IPS-18c (cell line): ENCODE measurements at regions not wholly inside any gene's neighbourhood (a gene's known extent, or its start where the extent isn't known, plus 50 kb on each side); places are given as distances from the start of the nearest gene placed in this dataset.

Experiments
- H3K4me3 ChIP-seq: 2 replicates; pipeline ENCODE4 v1.7.0; 2013; ENCODE audit warnings: low read depth, mild to moderate bottlenecking, low read length, moderate library complexity; ENCODE audit not compliant: insufficient read depth
- H3K9me3 ChIP-seq: one replicate; pipeline ENCODE4 v1.6.1; 2013; ENCODE audit warnings: mild to moderate bottlenecking, low read length, moderate library complexity; ENCODE audit not compliant: control insufficient read depth, insufficient read depth

DNA sequence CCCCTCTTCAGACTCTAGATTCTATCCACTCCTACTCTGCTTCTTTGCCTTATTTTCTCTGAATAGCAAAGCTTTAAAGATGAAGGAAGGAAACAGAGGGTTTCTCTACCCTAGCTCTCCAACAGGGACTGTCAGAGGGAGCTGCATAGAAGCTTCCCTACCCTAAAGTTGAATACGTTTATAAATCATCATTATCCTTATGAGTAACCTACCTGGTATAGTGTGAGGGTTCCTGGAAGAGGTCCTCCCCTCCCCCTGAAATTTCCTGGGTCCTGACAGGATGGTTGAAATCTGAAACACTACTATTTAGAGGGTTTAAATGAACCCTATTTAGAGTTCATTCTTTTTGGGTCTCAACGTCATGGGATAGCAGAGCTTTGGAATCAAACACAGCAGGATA is 187.0 kb upstream of the RBPJ start:
- Histone ChIP-seq H3K4me3 (no peak overlapping the region), H3K9me3 (no peaks in the 10 kb centered on the region)

DNA sequence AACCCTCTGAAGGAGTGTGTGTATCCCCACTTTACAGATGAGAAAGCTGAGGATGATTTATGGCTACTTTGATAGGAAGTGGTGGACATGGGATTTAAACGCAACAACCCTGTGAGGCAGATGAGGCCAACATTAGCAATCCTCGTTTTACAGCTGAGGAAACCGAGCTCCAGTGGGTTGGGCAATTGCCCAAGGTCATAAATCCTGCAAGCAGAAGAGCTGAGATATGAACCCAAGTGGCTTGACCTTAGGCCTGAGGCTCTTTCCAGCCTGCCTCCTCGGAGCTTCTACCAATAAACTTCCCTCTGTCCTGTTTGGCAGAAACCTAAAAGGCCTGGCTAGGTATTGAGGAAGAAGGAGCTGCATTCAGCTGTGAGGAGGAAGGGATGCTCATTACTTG is 185.5 kb upstream of the RBPJ start:
- H3K4me3 ChIP-seq: no peak overlapping the region
- H3K9me3 ChIP-seq: no peaks in the 10 kb centered on the region

DNA sequence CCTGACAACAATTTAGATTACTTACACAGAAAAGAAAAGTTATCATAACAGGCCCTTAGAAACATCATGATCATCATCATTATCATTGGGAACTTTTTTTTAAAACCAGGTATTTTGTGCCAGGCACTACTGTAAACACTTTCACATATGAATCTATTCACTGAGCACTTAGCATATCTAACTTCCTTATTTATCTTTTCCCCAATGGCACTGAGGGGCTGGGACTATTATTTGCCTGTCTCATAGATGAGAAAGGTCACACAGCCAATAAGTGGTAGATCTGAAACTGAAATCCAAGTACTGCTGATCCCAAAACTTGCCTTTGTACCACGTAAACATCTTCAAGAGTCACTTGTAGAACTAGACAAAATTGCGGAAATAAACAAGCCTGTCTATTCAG is 184.2 kb upstream of the RBPJ start:
- H3K9me3 ChIP-seq: no peaks in the 10 kb centered on the region
- no peak overlapping the region for H3K4me3 ChIP-seq

DNA sequence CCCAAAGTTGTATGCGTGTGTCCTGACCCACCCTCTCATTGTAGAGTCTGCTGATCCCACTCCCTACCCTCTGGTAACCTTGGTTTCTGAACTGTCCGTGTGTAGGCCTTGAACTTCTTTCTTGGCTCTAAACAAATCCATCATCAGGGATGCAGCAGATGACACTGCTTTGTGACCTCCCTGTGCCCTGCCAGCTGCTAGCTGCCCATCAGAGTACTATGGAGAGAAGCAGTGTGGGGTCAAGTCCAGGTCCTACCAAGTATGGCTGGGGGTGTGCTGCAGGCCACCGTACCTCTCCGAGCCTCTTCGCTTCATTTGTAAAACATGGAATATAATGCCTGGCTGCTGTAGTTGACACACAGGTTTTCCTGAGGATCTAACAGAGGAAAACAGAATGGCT is 183.5 kb upstream of the RBPJ start:
- Histone ChIP-seq H3K9me3 (no peaks in the 10 kb centered on the region), H3K4me3 (no peak overlapping the region)

DNA sequence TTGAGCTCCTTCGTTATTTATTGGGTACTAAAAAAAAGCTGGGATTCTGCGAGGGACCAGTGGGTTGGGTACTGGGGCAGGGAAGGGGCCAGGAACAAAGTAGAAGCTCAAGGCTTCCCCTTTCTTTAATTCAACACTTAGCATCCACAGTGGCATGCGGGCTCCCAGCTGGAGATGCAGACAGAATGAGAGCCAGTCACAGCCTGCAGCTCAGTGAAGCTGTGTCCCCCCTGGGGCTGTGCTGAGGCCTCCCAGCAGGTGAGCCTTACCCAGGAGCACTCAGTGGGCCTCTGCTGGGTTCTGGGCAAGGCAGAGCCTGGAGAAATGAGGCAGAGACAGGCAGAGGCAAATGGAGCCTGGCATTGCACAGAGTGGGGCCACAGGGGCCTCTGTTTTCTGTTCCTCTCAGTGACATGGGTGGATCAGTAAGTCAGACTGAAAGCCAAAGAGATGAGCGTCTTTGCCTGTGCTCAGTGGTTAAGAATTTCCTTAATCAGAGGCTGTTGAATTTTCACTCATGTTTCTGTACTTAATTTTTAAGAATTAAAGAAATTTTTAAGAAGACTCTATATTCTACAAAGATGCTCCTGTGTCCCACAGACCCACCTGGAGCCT is 181.4 kb upstream of the RBPJ start:
- Histone ChIP-seq H3K9me3 (no peaks in the 10 kb centered on the region), H3K4me3 (no peak overlapping the region)

DNA sequence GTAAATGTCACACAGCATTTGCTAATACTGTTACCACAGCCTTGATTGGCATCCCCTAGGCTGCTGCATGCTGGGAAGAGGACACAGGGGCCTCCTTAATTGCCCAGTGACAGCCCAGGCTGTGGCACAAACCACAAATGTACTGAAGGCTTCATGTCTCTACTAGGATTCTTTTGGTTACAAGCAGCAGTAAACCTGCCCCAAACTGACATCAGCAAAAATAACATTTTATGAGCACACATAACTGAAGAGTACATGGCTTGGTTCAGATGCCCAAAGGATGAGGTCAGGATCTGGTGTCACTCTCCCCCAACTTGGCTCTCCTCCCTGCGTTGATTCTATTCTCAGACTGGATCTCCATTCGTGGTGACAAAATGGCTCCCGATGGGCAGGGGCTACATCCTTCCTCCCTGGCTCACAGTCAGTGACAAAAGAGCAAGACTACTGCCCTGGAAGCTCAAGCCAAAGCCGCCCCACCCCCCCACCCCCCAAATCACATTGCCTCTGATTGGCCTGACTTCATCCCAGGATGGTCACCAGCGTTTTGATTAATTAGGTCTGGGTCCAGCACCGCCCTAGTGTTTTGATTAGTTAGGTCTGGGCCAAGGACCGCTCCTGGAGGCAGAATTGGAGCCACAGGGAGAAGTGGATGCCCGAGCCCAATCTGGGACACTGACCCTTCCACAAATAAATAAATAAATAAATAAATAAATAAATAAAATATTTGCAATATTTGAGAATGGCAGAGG is 180.5 kb upstream of the RBPJ start:
- H3K9me3 ChIP-seq: no peaks in the 10 kb centered on the region
- H3K4me3 ChIP-seq: no peak overlapping the region

DNA sequence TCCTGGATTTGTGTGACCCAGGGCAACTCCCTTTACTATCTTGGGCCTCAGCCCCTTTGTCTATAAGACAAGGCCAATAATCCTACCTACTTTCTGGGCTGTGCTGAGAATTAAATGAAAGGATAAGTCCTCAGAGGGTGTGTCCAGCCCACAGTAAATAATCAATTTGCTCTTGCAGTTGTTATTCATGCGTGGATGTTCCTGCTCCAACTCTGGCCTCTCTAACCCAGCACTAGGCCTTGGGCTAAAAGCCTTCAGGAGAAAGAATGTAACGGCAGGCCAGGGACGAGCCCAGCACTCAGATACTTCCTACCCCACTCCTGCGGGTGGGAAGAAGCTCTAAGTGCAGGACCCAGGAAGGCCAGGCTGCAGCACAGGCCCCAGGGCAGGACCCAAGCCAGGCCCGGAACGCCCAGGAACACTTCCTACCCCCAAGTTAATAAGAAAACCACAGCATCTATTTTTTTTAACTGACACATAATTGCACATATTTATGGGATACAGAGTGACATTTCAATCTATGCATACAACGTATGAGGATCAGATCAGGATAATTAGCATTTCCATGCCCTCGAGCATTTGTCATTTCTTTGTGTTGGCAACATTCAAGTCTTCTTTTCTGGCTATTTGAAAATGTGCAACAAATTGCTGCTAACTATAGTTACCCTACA is 179.6 kb upstream of the RBPJ start:
- Histone ChIP-seq H3K4me3 (no peak overlapping the region), H3K9me3 (no peaks in the 10 kb centered on the region)

DNA sequence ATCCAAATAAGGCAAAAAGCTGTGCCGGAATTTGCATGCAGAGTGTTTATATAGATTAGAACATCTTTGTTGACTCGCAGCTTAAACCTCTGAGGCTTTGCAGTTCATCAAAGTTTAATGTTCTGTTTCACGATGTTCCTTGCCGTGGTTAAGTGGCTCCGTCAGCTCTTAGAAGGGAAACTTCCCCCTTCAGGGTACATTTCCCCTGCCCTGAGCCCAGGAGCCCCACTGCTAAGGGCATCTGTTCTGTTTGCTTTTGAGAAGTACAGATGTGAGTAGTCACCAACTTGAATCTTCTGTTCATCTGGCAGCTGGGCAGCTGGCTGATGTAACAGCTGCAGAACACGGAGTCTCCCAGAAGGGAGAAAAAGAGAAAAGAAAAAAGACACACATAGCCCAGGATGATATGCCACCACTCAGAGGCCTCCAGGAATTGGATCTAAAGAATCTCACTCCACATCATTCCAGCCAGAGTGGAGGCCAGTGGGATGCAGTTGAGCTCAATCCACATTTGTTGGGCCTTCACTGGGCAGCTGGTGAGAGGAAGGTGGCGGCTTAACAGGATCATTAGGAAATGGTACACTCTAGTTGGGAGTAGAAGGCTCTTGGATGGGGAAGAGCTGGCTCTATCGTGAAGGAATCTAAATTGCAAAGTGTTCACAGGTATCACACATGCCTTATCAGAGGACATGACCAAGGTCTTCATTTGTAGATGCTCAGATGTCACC is 178.7 kb upstream of the RBPJ start:
- no peak overlapping the region for H3K4me3 ChIP-seq
- no peaks in the 10 kb centered on the region for H3K9me3 ChIP-seq

DNA sequence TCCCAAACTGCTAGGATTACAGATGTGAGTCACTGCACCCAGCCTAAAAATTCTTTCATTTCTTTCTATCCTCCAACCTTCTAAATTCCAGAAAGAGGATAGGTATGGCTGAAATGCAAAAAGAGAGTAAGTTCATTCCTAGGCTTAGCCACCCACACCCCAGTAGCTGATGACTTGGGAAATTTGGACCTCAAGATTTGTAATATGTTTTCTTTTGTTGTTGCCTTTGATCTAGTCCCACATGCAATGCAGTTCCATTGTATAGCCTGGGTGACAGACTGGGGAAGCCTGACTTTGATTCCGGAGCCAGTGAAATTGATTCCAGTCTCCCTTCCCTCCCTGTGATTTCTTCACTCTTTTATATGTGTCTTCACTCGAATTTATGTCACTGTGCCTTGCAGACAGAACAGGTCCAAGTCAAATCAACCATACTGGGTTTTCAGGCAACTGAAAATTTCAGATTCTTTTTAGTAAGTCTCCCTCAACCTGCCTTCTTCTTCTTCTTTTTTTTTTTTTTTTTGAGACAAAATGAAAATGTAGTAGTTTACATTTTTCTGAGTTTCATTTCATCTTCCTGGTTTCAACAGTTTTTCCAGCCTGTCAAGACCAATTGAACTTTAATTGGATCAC is 176.2 kb upstream of the RBPJ start:
- Histone ChIP-seq H3K4me3 (no peak overlapping the region), H3K9me3 (no peaks in the 10 kb centered on the region)

DNA sequence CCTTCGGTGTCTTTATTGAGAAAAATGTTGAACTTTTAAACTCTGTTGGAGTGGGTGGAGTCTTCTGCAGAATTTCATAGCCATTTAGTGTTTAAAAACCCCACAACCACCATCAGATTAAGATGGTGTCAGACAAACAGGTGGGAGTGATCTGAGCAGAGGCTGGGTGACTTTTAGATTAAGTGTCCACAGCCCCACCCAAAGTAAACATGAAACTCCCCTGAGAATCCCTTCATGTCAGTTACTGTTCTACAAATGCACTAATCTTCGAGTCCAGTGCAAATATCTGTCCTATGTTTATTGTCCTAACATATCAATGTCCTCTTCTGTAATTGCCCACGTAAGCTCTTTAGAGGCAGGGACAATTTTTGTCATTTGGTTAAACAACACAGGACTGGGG is 175.6 kb upstream of the RBPJ start:
- no peaks in the 10 kb centered on the region for H3K9me3 ChIP-seq
- no peak overlapping the region for H3K4me3 ChIP-seq

DNA sequence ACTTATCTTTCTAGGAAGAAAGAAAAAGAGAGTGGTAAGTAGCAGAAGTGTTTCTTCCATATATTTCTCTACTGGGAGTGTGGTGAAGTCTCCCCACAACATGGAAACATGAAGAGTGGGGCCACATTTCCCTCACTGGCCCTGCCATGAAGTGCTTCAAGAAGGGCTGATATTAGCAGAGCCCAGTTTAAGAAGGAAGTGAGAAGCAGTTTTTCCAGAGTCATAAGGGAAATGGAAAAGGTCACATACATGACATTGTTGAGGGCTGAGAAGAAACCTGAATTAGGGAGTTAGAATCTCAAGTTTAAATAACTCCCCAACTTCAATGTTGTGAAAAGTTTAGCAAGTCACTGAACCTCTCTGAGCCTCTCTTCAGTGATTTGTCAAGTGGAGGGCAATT is 171.9 kb upstream of the RBPJ start:
- Histone ChIP-seq H3K9me3 (no peaks in the 10 kb centered on the region), H3K4me3 (no peak overlapping the region)

DNA sequence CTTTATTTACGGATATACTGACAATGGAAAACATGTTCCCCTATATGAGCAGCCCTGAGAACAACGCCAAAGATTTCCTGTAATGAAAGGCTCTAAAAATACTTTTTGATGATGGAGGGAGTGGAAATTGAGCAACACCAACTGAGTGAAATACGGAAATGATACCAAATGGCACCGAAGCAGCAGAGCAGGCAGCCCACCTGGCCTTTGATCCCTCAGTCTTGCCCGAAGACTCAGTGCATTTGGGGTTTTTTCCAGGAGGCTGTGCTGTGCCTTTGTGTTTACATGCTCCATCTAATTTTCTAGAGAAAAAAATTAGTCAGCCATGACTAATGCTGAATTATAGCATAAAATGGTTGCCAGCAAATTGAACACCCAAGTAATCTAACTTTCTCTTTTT is 169.9 kb upstream of the RBPJ start:
- H3K4me3 ChIP-seq: no peak overlapping the region
- no peaks in the 10 kb centered on the region for H3K9me3 ChIP-seq

DNA sequence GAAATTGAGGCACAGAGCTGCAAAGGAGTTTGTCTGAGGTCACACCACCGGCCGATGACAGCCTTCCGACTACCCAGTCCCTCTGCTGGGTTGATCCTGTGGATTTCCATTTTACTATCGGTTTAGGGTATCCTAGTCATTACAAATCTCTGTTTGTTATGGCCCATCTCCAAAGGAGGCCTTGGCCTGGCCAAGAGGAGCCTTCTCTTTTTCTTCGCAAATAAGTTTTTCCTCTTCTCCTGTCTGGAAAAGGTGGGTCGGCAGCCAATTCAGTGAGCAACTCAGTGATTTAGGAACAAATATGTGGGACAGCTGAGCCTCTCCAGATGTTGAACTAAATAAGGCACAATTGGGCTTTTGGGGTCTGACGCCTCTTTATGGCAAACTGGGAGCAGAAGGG is 169.2 kb upstream of the RBPJ start:
- Histone ChIP-seq H3K9me3 (no peaks in the 10 kb centered on the region), H3K4me3 (no peak overlapping the region)

DNA sequence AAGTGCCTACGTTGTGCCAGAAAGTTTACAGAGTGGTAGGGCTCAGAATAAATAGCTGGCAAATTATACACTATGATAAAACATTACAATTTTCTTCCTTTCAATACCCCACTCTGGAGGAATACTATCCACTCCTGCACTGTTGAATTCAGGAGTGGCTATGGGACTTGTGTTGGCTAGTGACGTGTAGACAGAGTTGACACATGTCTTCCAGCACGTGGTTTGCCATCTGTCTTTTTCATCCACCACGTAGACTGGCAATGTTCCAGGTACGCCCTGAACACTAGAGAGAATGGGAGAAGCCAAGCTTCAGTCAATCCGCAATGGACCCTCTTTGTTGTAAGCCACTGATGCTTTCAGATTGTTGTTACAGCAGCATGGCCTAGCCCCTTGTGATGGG is 168.8 kb upstream of the RBPJ start:
- no peaks in the 10 kb centered on the region for H3K9me3 ChIP-seq
- H3K4me3 ChIP-seq: no peak overlapping the region

DNA sequence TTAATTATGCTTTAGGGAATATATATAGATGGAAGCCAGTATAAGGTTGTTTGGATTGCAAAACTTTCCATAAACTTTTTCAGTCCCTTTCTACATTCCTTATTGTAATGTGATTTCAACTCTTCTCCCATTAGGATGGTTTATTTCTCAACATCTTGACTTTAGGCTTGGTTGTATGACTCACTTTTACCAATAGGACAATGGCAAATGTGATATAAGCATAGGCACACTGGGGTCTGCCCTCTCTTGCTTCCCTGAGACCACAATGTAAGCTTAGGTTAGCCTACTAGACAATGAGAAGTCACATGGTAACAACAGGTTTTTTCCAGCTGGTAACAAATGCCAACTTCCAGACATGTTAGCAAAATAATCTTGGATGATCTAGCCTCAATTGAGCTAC is 163.3 kb upstream of the RBPJ start:
- H3K4me3 ChIP-seq: no peak overlapping the region
- no peaks in the 10 kb centered on the region for H3K9me3 ChIP-seq

DNA sequence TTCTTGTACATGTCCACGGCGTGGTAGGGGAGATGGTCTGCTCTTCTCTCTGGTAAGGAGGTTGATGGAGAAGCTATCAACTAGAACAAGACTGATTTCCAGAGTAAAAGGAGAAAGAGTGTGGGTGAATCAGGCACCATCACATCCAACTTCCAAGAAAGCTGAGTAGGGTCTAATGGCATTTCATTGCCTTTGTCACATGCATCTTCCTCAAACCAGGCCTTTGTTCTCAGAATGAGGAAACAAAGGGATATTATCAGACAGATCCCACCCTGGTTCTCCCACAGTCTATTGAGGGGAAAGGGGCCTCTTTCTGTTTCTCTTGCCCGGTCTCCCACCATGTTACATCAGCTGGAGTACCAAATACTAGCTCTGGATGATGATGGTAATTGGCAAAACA is 160.2 kb upstream of the RBPJ start:
- H3K4me3 ChIP-seq: no peak overlapping the region
- no peaks in the 10 kb centered on the region for H3K9me3 ChIP-seq

DNA sequence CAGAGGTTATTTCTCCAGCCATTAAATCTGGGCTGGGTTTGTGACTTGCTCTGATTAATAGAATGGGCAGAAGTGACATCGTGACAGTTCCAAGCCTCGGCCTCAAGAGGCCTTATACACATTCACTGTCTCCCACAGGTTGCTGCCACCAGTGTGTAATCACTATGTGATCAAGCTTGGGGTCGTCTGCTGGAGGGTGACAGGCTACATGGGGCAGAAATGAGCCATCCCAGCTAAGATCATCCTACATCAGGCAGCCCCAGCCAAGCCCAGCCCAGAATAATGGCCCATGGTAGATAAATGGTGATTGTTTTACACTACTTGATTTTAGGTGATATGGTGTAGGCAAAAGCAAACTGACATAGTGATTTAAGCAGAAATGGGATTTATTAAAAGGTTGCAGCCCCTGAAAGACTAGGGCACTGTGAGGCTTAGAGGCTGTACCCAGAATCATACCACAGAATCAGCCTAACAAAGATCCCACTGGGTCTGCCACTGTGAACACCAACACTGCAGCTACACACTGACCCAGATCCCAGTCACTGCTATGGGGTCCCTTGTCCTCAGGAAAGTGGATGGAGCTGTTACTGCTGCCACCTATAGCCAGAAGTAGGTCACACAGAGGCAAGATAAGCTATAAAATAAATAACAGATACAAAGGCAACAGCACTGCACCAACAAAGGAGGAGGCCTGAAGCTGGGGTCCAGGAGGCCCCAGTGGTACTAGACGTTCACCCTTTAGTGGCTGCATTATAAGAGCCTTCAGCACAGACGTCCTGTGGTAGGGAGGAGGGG is 159.6 kb upstream of the RBPJ start:
- Histone ChIP-seq H3K4me3 (no peak overlapping the region), H3K9me3 (no peaks in the 10 kb centered on the region)
